NB4 (cell line): ENCODE measurements at regions not wholly inside any gene's neighbourhood (a gene's known extent, or its start where the extent isn't known, plus 50 kb on each side); places are given as distances from the start of the nearest gene placed in this dataset.

Experiments
- DNase-seq: peaks from one replicate; pipeline ENCODE4 v3.0.0; 2010; ENCODE audit warnings: low read depth
- H3K4me3 ChIP-seq: one replicate; pipeline ENCODE4 v1.5.1; 2011; ENCODE audit warnings: mild to moderate bottlenecking, low read depth, low read length, moderate library complexity
- CTCF ChIP-seq: IDR thresholded peaks from one replicate; pipeline ENCODE4 v1.5.1; 2012; ENCODE audit warnings: low read depth, low read length
- MAX ChIP-seq: IDR thresholded peaks from 2 replicates; pipeline ENCODE4 v1.6.1; 2011; ENCODE audit warnings: low read depth, low read length
- MYC ChIP-seq: IDR thresholded peaks from 2 replicates; pipeline ENCODE4 v1.6.1; 2011; ENCODE audit warnings: low read depth, low read length
- POLR2A ChIP-seq: IDR thresholded peaks from 2 replicates; pipeline ENCODE4 v1.6.1; 2011; ENCODE audit warnings: mild to moderate bottlenecking; ENCODE audit not compliant: insufficient read length; ENCODE audit errors: extremely low read depth

DNA sequence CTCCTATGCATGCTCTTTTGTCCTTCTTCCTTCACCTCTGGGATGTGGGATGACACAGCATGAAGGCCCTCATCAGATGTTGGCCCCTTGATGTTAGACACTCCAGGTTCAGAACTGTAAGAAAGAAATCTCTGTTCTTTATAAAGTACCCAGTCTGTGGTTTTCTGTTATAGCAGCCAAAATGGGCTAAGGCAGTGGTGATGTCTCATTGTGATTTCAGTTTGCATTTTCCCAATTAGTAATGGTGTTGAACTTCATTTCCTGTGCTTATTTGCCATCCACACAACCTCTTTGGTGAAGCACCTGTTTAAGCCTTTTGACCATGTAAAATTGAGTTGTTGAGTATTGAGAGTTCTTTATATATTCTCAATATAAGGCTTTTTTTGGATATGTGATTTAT lies 129.3 kb upstream of the C1orf174 start:
- no peak overlapping the region for H3K4me3 ChIP-seq
- DNase-seq, result no peak

GRCh38 chr1:4032571-4032970 lies 132.5 kb upstream of the C1orf174 start:
- DNase-seq, result no peak
- no peak overlapping the region for H3K4me3 ChIP-seq
- TF ChIP-seq MAX, result no peak
- no peak for TF ChIP-seq MYC
- TF ChIP-seq POLR2A, result no peak
- no peak for TF ChIP-seq CTCF

More for the DNA sequence above, 129.3 kb upstream of the C1orf174 start:
- no peak for TF ChIP-seq CTCF
- no peak for TF ChIP-seq POLR2A
- no peak for TF ChIP-seq MAX
- TF ChIP-seq MYC, result no peak

DNA sequence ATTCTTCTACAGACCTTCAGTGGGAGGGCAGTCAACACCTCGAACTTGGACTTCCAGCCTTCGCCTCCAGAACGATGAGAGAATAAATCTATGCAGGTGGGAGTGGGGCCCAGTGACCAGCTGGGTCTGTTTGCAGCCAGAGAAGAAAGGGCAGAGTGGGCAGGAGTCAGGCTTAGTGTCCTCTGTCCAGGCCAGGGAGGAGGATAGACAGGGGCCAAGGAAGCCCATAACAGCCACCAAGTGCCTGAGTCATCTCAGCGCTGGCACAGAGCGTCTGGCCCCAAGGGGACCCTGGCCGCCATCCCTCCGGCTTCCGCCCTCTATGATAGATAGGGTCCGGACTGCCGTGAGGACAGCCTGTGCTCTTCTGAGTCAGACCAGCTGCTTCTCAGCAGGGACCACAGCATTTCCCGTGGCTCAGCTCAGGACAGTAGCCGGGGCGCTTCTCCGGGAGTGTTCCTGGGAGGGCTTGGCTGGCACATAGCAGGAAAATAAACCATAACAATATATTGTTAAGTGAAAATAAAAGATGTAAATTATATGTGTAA lies 133.1 kb upstream of the C1orf174 start:
- H3K4me3 ChIP-seq, result no peak overlapping the region
- no peak for TF ChIP-seq MAX
- no peak for TF ChIP-seq CTCF
- no peak for TF ChIP-seq POLR2A
- TF ChIP-seq MYC, result no peak
- DNase-seq, result no peak

- H3K4me3 ChIP-seq, result no peak overlapping the region
- TF ChIP-seq POLR2A (no peak), MAX (no peak), CTCF (no peak), MYC (no peak)
- DNase-seq, result no peak
These were observed 133.6 kb upstream of the C1orf174 start for GRCh38 chr1:4033713-4034112.

- H3K4me3 ChIP-seq, result no peak overlapping the region
- TF ChIP-seq POLR2A (no peak), MYC (no peak), CTCF (no peak)
These were observed 134.3 kb upstream of the C1orf174 start for GRCh38 chr1:4034318-4034887.

DNA sequence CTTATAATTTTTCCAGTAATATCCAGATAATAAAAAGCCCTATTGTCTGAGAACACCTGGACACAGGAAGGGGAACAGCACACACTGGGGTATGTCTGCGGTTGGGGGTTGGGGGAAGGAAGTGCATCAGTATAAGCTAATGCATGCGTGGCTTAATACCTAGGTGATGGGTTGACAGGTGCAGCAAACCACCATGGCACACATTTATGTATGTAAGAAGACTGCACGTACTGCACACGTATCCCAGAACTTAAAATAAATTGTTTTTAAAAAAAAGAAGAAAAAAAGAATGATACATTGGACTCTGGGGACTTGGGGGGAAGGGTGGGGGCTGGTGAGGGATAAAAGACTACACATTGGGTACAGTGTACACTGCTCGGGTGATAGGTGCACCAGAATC lies 144.9 kb upstream of the C1orf174 start:
- no peak for DNase-seq

More at GRCh38 chr1:4034318-4034887, 134.3 kb upstream of the C1orf174 start:
- no peak for DNase-seq

More for the DNA sequence above, 144.9 kb upstream of the C1orf174 start:
- TF ChIP-seq CTCF (no peak), POLR2A (no peak), MYC (no peak), MAX (no peak)
- no peak overlapping the region for H3K4me3 ChIP-seq
